ENCODE measurements at regions not wholly inside any gene's neighbourhood (a gene's known extent, or its start where the extent isn't known, plus 50 kb on each side); places are given as distances from the start of the nearest gene placed in this dataset.
"Not testable (repeated sequence)": the region's sequence is repeated elsewhere in the genome, so short reads cannot be mapped to it uniquely, and the experiment has no call there.

DNA sequence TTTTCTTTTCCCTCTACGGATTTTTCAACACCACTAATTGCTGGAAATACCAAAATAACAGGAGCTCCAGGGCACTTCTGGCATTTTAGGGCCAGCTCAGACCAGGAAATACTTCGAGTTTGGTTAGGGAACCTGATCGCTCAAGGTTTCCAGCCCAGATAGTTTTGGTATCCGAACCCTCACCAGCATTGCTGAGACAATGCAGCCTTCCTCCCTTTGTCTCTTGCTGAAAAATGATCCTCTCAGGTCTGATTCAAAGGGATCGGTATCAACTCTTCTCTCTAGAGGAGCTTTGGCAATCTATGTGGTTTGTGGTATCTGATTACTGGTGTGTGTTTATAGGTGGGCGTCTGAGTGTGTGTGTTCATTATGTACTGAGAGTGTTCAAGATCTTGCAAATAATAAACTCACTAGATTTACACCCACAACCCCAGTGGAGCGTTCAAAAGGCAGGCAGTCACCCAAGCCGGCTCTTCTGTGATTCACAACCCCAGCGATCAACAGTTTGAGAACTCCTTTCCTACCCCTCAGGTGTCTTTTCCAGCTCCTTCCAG is 122.8 kb upstream of the EGFLAM start:
- DNase-seq (no peak), ATAC-seq (ENCODE audit: insufficient read depth, low FRiP score) (no peak)
- H3K4me3 ChIP-seq: no peak overlapping the region
- H3K4me1 ChIP-seq (ENCODE audit: control insufficient read depth in 5 of 5, insufficient read depth in 5 of 5, low read length in 5 of 5): no peaks in the 10 kb centered on the region
- H3K36me3 ChIP-seq (ENCODE audit: control insufficient read depth in 4 of 4, insufficient read depth in 4 of 4, low read length in 4 of 4): no peaks in the 10 kb centered on the region
- H3K27me3 ChIP-seq (ENCODE audit: control insufficient read depth in 3 of 3, insufficient read depth in 3 of 3, low read length in 2 of 3): peaks cover 0 to 5% (median 3%) of the 10 kb centered on the region in 3 donors
- no peak overlapping the region for H3K27ac ChIP-seq (ENCODE audit: low read depth in 1 of 2, low read length in 1 of 2)
- WGBS, 2 donors: 77 to 83% methylated on average over 9 of the region's 9 CpGs
- no peaks in the 10 kb centered on the region for H3K9me3 ChIP-seq (ENCODE audit: control insufficient read depth in 4 of 4, insufficient read depth in 3 of 4, low read length in 3 of 4)
- H3K9ac ChIP-seq (ENCODE audit: insufficient read depth in 1 of 2, low read length in 2 of 2): no peak overlapping the region
- TF ChIP-seq, protein P1, sequence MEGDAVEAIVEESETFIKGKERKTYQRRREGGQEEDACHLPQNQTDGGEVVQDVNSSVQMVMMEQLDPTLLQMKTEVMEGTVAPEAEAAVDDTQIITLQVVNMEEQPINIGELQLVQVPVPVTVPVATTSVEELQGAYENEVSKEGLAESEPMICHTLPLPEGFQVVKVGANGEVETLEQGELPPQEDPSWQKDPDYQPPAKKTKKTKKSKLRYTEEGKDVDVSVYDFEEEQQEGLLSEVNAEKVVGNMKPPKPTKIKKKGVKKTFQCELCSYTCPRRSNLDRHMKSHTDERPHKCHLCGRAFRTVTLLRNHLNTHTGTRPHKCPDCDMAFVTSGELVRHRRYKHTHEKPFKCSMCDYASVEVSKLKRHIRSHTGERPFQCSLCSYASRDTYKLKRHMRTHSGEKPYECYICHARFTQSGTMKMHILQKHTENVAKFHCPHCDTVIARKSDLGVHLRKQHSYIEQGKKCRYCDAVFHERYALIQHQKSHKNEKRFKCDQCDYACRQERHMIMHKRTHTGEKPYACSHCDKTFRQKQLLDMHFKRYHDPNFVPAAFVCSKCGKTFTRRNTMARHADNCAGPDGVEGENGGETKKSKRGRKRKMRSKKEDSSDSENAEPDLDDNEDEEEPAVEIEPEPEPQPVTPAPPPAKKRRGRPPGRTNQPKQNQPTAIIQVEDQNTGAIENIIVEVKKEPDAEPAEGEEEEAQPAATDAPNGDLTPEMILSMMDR (IDR thresholded peaks at IDR 0.05; ENCODE audit: control extremely low read depth, extremely low read depth): no peak

- WGBS, 2 donors: 68 to 85% methylated on average over 19 of the region's 19 CpGs
- ATAC-seq (ENCODE audit: insufficient read depth, low FRiP score) (no peak), DNase-seq (no peak)
These were observed 123.5 kb upstream of the EGFLAM start for GRCh38 chr5:38134810-38135209.

DNA sequence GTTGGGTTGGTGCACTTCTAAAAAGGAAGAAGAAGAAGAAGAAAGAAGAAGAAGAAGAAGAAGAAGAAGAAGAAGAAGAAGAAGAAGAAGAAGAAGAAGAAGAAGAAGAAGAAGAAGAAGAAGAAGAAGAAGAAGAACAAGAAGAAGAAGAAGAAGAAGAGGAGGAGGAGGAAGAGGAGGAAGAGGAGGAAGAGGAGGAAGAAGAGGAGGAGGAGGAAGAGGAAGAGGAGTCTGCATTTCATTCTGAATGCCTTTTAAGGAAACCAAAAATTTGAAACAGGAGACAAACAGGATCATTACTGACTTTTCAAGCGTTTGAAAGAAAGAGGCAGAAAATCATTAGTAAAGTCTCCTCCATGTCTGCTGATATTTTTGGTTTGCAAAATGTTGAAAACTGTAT is 124.1 kb upstream of the EGFLAM start:
- 83 to 86% methylated on average over 1 of the region's 1 CpG for whole genome bisulfite sequencing, 2 donors
- H3K9me3 ChIP-seq (ENCODE audit: control insufficient read depth in 4 of 4, insufficient read depth in 3 of 4, low read length in 3 of 4); ATAC-seq (ENCODE audit: insufficient read depth, low FRiP score); H3K27ac ChIP-seq (ENCODE audit: low read depth in 1 of 2, low read length in 1 of 2); H3K9ac ChIP-seq (ENCODE audit: insufficient read depth in 1 of 2, low read length in 2 of 2); DNase-seq; H3K4me3 ChIP-seq; H3K27me3 ChIP-seq (ENCODE audit: control insufficient read depth in 3 of 3, insufficient read depth in 3 of 3, low read length in 2 of 3); H3K4me1 ChIP-seq (ENCODE audit: control insufficient read depth in 5 of 5, insufficient read depth in 5 of 5, low read length in 5 of 5); H3K36me3 ChIP-seq (ENCODE audit: control insufficient read depth in 4 of 4, insufficient read depth in 4 of 4, low read length in 4 of 4): not testable (repeated sequence)

More at GRCh38 chr5:38134810-38135209, 123.5 kb upstream of the EGFLAM start:
- Histone ChIP-seq H3K9ac (ENCODE audit: insufficient read depth in 1 of 2, low read length in 2 of 2) (no peak overlapping the region), H3K27me3 (ENCODE audit: control insufficient read depth in 3 of 3, insufficient read depth in 3 of 3, low read length in 2 of 3) (peaks cover 0 to 5% (median 3%) of the 10 kb centered on the region in 3 donors), H3K4me1 (ENCODE audit: control insufficient read depth in 5 of 5, insufficient read depth in 5 of 5, low read length in 5 of 5) (no peaks in the 10 kb centered on the region), H3K4me3 (no peak overlapping the region), H3K9me3 (ENCODE audit: control insufficient read depth in 4 of 4, insufficient read depth in 3 of 4, low read length in 3 of 4) (no peaks in the 10 kb centered on the region), H3K36me3 (ENCODE audit: control insufficient read depth in 4 of 4, insufficient read depth in 4 of 4, low read length in 4 of 4) (no peaks in the 10 kb centered on the region), H3K27ac (ENCODE audit: low read depth in 1 of 2, low read length in 1 of 2) (no peak overlapping the region)
- TF ChIP-seq, protein P1 (IDR thresholded peaks at IDR 0.05; ENCODE audit: control extremely low read depth, extremely low read depth): no peak

DNA sequence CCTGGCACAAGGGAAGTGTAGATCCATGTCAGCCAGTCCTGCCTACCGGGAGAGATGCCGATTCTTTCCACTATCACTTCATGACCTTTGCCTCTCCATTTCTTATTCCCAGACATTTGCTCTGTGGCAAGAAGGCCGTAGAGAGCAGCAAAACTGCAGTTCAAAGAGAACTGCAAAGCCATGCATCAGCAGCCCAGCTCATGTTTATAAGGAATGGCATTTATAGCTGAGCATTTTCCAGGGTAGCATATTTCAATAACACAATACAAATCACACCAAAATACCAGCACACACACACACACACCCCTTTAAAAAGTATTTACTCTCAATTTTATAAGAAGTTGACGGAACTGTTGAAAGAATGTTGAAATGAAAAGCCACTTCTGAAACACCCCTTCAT is 126.7 kb upstream of the EGFLAM start:
- Histone ChIP-seq H3K4me3 (no peak overlapping the region), H3K9me3 (ENCODE audit: control insufficient read depth in 4 of 4, insufficient read depth in 3 of 4, low read length in 3 of 4) (no peaks in the 10 kb centered on the region), H3K27me3 (ENCODE audit: control insufficient read depth in 3 of 3, insufficient read depth in 3 of 3, low read length in 2 of 3) (peaks cover 0 to under 1% (median 0%) of the 10 kb centered on the region in 3 donors), H3K27ac (ENCODE audit: low read depth in 1 of 2, low read length in 1 of 2) (no peak overlapping the region), H3K4me1 (ENCODE audit: control insufficient read depth in 5 of 5, insufficient read depth in 5 of 5, low read length in 5 of 5) (no peaks in the 10 kb centered on the region), H3K9ac (ENCODE audit: insufficient read depth in 1 of 2, low read length in 2 of 2) (no peak overlapping the region), H3K36me3 (ENCODE audit: control insufficient read depth in 4 of 4, insufficient read depth in 4 of 4, low read length in 4 of 4) (no peaks in the 10 kb centered on the region)
- DNase-seq (peak in 2 of 3 donors; percentile 1 to 5), ATAC-seq (ENCODE audit: insufficient read depth, low FRiP score) (no peak)
- TF ChIP-seq, protein P1 (IDR thresholded peaks at IDR 0.05; ENCODE audit: control extremely low read depth, extremely low read depth): no peak
- 60 to 72% methylated on average over 4 of the region's 4 CpGs for WGBS, 2 donors
